GM23338 (cell line): ENCODE measurements at regions not wholly inside any gene's neighbourhood (a gene's known extent, or its start where the extent isn't known, plus 50 kb on each side); places are given as distances from the start of the nearest gene placed in this dataset.

ENCODE experiments used
- ATAC-seq: fragments of 200-7000 bp; cut with Tn5 transposase; 3 replicates; pipeline ENCODE4 v1.9.1; 2020
- DNase-seq: peaks from one replicate; pipeline ENCODE4 v3.0.0-alpha.2; 2015; ENCODE audit warnings: low spot score
- H2AFZ ChIP-seq: fragments of 200-600 bp; sonication (generic); 2 replicates; pipeline ENCODE4 v1.8.0; 2016; ENCODE audit warnings: antibody characterized with exemption, mild to moderate bottlenecking, moderate library complexity
- H3F3A ChIP-seq: fragments of 200-600 bp; sonication (generic); replicated peaks from 2 replicates; pipeline ENCODE4 v1.8.0; 2017; ENCODE audit warnings: antibody characterized with exemption, mixed run types, low read depth
- H3K27ac ChIP-seq: fragments of 200-600 bp; sonication (generic); 2 replicates; pipeline ENCODE4 v1.6.1; 2016; ENCODE audit warnings: low read depth
- H3K27me3 ChIP-seq: fragments of 200-600 bp; sonication (generic); 2 replicates; pipeline ENCODE4 v1.8.0; 2016; ENCODE audit warnings: mild to moderate bottlenecking, mixed run types, moderate library complexity; ENCODE audit not compliant: insufficient read depth
- H3K36me3 ChIP-seq: fragments of 200-600 bp; sonication (generic); 2 replicates; pipeline ENCODE4 v1.8.0; 2016; ENCODE audit warnings: mild to moderate bottlenecking; ENCODE audit not compliant: insufficient read depth
- H3K4me1 ChIP-seq: fragments of 200-600 bp; sonication (generic); 2 replicates; pipeline ENCODE4 v1.8.0; 2016; ENCODE audit warnings: mild to moderate bottlenecking, moderate library complexity; ENCODE audit not compliant: insufficient read depth
- H3K4me2 ChIP-seq: fragments of 200-600 bp; sonication (generic); 2 replicates; pipeline ENCODE4 v1.7.1; 2017; ENCODE audit warnings: mixed run types
- H3K4me3 ChIP-seq: fragments of 200-600 bp; sonication (generic); 2 replicates; pipeline ENCODE4 v1.6.1; 2016; ENCODE audit warnings: mixed run types
- H3K79me2 ChIP-seq: fragments of 200-600 bp; sonication (generic); replicated peaks from 2 replicates; pipeline ENCODE4 v1.8.0; 2017; ENCODE audit warnings: mild to moderate bottlenecking; ENCODE audit not compliant: insufficient read depth
- H3K9me2 ChIP-seq: fragments of 200-600 bp; sonication (generic); 2 replicates; pipeline ENCODE4 v1.8.0; 2017; ENCODE audit not compliant: insufficient read depth
- H4K20me1 ChIP-seq: fragments of 200-600 bp; sonication (generic); replicated peaks from 2 replicates; pipeline ENCODE4 v1.8.0; 2017; ENCODE audit warnings: mild to moderate bottlenecking; ENCODE audit not compliant: insufficient read depth
- H3K27ac Mint-ChIP-seq: 2 replicates; pipeline ENCODE4 v1.8.0; 2020; ENCODE audit warnings: inconsistent platforms, mild to moderate bottlenecking, moderate library complexity, mixed read lengths
- H3K27me3 Mint-ChIP-seq: 3 replicates; pipeline ENCODE4 v1.8.0; 2022; ENCODE audit warnings: low read depth, mild to moderate bottlenecking, moderate library complexity, mixed read lengths, inconsistent platforms; ENCODE audit not compliant: insufficient read depth, poor library complexity
- H3K36me3 Mint-ChIP-seq: 3 replicates; pipeline ENCODE4 v1.8.0; 2021; ENCODE audit warnings: low read depth, mild to moderate bottlenecking, inconsistent platforms, moderate library complexity, mixed read lengths
- H3K4me1 Mint-ChIP-seq: 3 replicates; pipeline ENCODE4 v1.8.0; 2020; ENCODE audit warnings: mild to moderate bottlenecking, inconsistent platforms, mixed read lengths
- H3K4me3 Mint-ChIP-seq: 3 replicates; pipeline ENCODE4 v1.8.0; 2021; ENCODE audit warnings: moderate library complexity, mild to moderate bottlenecking, inconsistent platforms, mixed read lengths
- H3K9me3 Mint-ChIP-seq: 3 replicates; pipeline ENCODE4 v1.8.0; 2020; ENCODE audit warnings: moderate library complexity, mild to moderate bottlenecking, inconsistent platforms, mixed read lengths
- EZH2 ChIP-seq: fragments of 200-600 bp; sonication (generic); IDR thresholded peaks from one replicate; pipeline ENCODE4 v1.8.0; 2017; ENCODE audit warnings: antibody characterized with exemption, mild to moderate bottlenecking, low read depth; ENCODE audit not compliant: unreplicated experiment
- EZH2phosphoT487 ChIP-seq: fragments of 200-600 bp; sonication (generic); IDR thresholded peaks from one replicate; pipeline ENCODE4 v1.8.1; 2018; ENCODE audit warnings: antibody characterized with exemption; ENCODE audit not compliant: unreplicated experiment
- JUNB ChIP-seq: IDR thresholded peaks from one replicate; pipeline ENCODE4 v1.6.1; 2016; ENCODE audit warnings: antibody characterized with exemption; ENCODE audit not compliant: unreplicated experiment
- NANOG ChIP-seq: IDR thresholded peaks from 2 replicates; pipeline ENCODE4 v1.6.1; 2016; ENCODE audit warnings: antibody characterized with exemption, borderline replicate concordance
- POLR2AphosphoS5 ChIP-seq: IDR thresholded peaks from 2 replicates; pipeline ENCODE4 v1.6.1; 2016; ENCODE audit warnings: antibody characterized with exemption, low read depth
- STAT1 ChIP-seq: IDR thresholded peaks from one replicate; pipeline ENCODE4 v1.6.1; 2016; ENCODE audit warnings: antibody characterized with exemption; ENCODE audit not compliant: unreplicated experiment
- ZNF331 ChIP-seq: fragments of 250-450 bp; sonication (Bioruptor Pico); IDR thresholded peaks from 2 replicates; pipeline ENCODE4 v1.5.0; 2020; ENCODE audit warnings: low read depth, mild to moderate bottlenecking, moderate library complexity
- TF ChIP-seq, protein P1 (sequence below), 2 experiments: fragments of 200-600 bp in 1 of 2; sonication (generic) in 1 of 2; conservative IDR thresholded peaks; 2 replicates each; pipeline versions ENCODE4 v1.5.1 to v1.6.1; 2016 to 2017; ENCODE audit warnings: antibody characterized with exemption in 2 of 2, low read depth in 2 of 2, mild to moderate bottlenecking in 2 of 2, moderate library complexity in 1 of 2
- TF ChIP-seq, protein P2 (sequence below): fragments of 250-450 bp; sonication (Bioruptor Pico); IDR thresholded peaks from 2 replicates; pipeline ENCODE4 v1.5.0; 2020; ENCODE audit warnings: mild to moderate bottlenecking, moderate library complexity
- TF ChIP-seq, protein P3 (sequence below): IDR thresholded peaks from one replicate; pipeline ENCODE4 v1.6.1; 2018; ENCODE audit warnings: antibody characterized with exemption; ENCODE audit not compliant: unreplicated experiment

DNA sequence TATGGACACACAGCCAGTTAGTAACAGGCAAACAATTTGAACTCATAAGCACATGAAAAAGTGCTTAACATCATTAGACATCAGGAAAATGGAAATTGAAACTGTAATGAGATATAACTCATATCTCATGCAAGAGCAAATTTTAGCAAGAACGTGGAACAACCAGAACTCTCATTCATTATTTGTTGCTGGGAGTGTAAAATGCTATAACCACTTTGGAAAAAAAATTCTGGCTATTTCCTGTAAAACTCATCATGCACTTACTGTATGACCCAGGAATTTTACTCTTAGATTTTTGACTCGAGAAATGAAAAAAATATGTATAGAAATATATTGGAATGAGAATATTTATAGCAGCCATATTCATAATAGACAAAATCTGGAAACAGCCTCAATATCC lies 205.7 kb upstream of the PUM3 start (continued):
- TF ChIP-seq, protein P1, sequence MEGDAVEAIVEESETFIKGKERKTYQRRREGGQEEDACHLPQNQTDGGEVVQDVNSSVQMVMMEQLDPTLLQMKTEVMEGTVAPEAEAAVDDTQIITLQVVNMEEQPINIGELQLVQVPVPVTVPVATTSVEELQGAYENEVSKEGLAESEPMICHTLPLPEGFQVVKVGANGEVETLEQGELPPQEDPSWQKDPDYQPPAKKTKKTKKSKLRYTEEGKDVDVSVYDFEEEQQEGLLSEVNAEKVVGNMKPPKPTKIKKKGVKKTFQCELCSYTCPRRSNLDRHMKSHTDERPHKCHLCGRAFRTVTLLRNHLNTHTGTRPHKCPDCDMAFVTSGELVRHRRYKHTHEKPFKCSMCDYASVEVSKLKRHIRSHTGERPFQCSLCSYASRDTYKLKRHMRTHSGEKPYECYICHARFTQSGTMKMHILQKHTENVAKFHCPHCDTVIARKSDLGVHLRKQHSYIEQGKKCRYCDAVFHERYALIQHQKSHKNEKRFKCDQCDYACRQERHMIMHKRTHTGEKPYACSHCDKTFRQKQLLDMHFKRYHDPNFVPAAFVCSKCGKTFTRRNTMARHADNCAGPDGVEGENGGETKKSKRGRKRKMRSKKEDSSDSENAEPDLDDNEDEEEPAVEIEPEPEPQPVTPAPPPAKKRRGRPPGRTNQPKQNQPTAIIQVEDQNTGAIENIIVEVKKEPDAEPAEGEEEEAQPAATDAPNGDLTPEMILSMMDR (conservative IDR thresholded peaks at IDR 0.05; ENCODE audit: low read depth in 2 of 2) = no peak
- no peak for TF ChIP-seq ZNF331
- no peak for TF ChIP-seq EZH2
- TF ChIP-seq NANOG = no peak

DNA sequence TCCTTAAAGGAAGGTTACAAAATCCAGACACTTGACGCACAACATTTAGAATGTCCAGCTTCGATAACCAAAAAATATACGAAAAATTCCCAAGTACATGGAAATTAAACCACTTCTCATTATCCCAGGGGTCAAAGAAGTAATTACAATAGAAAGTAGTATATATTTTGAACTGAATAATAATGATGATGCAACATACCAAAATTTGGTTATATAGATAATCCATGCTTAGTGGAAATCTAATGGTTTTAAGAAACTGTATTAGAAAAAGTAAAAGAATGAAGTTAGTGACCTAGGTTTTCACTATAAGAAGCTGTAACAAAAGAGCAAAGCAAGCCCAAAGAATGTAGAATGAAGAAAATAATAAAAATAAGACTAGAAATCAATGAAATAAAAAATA lies 204.0 kb upstream of the PUM3 start:
- no peaks in the 10 kb centered on the region for H3K27me3 ChIP-seq
- no peak for DNase-seq
- Mint-ChIP-seq H3K27me3 (no peaks in the 10 kb centered on the region), H3K4me1 (no peaks in the 10 kb centered on the region), H3K27ac (no peak overlapping the region), H3K9me3 (no peaks in the 10 kb centered on the region; the same call in 2 of the 3 replicates), H3K36me3 (no peaks in the 10 kb centered on the region), H3K4me3 (no peak overlapping the region)
- no peaks in the 10 kb centered on the region for H3F3A ChIP-seq
- H4K20me1 ChIP-seq = no peaks in the 10 kb centered on the region
- no peaks in the 10 kb centered on the region for H3K79me2 ChIP-seq
- H3K9me2 ChIP-seq = no peaks in the 10 kb centered on the region
- no peak overlapping the region for H3K27ac ChIP-seq
- H3K36me3 ChIP-seq = no peaks in the 10 kb centered on the region
- H3K4me2 ChIP-seq = no peak overlapping the region
- TF ChIP-seq, protein P2, sequence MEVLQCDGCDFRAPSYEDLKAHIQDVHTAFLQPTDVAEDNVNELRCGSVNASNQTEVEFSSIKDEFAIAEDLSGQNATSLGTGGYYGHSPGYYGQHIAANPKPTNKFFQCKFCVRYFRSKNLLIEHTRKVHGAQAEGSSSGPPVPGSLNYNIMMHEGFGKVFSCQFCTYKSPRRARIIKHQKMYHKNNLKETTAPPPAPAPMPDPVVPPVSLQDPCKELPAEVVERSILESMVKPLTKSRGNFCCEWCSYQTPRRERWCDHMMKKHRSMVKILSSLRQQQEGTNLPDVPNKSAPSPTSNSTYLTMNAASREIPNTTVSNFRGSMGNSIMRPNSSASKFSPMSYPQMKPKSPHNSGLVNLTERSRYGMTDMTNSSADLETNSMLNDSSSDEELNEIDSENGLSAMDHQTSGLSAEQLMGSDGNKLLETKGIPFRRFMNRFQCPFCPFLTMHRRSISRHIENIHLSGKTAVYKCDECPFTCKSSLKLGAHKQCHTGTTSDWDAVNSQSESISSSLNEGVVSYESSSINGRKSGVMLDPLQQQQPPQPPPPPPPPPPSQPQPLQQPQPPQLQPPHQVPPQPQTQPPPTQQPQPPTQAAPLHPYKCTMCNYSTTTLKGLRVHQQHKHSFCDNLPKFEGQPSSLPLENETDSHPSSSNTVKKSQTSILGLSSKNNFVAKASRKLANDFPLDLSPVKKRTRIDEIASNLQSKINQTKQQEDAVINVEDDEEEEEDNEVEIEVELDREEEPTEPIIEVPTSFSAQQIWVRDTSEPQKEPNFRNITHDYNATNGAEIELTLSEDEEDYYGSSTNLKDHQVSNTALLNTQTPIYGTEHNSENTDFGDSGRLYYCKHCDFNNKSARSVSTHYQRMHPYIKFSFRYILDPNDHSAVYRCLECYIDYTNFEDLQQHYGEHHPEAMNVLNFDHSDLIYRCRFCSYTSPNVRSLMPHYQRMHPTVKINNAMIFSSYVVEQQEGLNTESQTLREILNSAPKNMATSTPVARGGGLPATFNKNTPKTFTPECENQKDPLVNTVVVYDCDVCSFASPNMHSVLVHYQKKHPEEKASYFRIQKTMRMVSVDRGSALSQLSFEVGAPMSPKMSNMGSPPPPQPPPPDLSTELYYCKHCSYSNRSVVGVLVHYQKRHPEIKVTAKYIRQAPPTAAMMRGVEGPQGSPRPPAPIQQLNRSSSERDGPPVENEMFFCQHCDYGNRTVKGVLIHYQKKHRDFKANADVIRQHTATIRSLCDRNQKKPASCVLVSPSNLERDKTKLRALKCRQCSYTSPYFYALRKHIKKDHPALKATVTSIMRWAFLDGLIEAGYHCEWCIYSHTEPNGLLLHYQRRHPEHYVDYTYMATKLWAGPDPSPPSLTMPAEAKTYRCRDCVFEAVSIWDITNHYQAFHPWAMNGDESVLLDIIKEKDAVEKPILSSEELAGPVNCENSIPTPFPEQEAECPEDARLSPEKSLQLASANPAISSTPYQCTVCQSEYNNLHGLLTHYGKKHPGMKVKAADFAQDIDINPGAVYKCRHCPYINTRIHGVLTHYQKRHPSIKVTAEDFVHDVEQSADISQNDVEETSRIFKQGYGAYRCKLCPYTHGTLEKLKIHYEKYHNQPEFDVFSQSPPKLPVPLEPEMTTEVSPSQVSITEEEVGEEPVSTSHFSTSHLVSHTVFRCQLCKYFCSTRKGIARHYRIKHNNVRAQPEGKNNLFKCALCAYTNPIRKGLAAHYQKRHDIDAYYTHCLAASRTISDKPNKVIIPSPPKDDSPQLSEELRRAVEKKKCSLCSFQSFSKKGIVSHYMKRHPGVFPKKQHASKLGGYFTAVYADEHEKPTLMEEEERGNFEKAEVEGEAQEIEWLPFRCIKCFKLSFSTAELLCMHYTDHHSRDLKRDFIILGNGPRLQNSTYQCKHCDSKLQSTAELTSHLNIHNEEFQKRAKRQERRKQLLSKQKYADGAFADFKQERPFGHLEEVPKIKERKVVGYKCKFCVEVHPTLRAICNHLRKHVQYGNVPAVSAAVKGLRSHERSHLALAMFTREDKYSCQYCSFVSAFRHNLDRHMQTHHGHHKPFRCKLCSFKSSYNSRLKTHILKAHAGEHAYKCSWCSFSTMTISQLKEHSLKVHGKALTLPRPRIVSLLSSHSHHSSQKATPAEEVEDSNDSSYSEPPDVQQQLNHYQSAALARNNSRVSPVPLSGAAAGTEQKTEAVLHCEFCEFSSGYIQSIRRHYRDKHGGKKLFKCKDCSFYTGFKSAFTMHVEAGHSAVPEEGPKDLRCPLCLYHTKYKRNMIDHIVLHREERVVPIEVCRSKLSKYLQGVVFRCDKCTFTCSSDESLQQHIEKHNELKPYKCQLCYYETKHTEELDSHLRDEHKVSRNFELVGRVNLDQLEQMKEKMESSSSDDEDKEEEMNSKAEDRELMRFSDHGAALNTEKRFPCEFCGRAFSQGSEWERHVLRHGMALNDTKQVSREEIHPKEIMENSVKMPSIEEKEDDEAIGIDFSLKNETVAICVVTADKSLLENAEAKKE = no peak
- TF ChIP-seq JUNB = no peak
- TF ChIP-seq STAT1 = no peak
- no peak for TF ChIP-seq ZNF331
- TF ChIP-seq, protein P1 (conservative IDR thresholded peaks at IDR 0.05; ENCODE audit: low read depth in 2 of 2) = no peak
- TF ChIP-seq EZH2 = no peak
- TF ChIP-seq, protein P3, sequence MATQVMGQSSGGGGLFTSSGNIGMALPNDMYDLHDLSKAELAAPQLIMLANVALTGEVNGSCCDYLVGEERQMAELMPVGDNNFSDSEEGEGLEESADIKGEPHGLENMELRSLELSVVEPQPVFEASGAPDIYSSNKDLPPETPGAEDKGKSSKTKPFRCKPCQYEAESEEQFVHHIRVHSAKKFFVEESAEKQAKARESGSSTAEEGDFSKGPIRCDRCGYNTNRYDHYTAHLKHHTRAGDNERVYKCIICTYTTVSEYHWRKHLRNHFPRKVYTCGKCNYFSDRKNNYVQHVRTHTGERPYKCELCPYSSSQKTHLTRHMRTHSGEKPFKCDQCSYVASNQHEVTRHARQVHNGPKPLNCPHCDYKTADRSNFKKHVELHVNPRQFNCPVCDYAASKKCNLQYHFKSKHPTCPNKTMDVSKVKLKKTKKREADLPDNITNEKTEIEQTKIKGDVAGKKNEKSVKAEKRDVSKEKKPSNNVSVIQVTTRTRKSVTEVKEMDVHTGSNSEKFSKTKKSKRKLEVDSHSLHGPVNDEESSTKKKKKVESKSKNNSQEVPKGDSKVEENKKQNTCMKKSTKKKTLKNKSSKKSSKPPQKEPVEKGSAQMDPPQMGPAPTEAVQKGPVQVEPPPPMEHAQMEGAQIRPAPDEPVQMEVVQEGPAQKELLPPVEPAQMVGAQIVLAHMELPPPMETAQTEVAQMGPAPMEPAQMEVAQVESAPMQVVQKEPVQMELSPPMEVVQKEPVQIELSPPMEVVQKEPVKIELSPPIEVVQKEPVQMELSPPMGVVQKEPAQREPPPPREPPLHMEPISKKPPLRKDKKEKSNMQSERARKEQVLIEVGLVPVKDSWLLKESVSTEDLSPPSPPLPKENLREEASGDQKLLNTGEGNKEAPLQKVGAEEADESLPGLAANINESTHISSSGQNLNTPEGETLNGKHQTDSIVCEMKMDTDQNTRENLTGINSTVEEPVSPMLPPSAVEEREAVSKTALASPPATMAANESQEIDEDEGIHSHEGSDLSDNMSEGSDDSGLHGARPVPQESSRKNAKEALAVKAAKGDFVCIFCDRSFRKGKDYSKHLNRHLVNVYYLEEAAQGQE = no peak
- TF ChIP-seq POLR2AphosphoS5 = no peak
- no peak for TF ChIP-seq EZH2phosphoT487
- ATAC-seq = no peak
- no peaks in the 10 kb centered on the region for H3K4me1 ChIP-seq
- H2AFZ ChIP-seq = no peak overlapping the region
- H3K4me3 ChIP-seq = no peak overlapping the region
